ENCODE measurements at regions not wholly inside any gene's neighbourhood (a gene's known extent, or its start where the extent isn't known, plus 50 kb on each side); places are given as distances from the start of the nearest gene placed in this dataset.

- TF ChIP-seq CTCF (IDR thresholded peaks at IDR 0.05; ENCODE audit: low read length): no peak
- no peak for TF ChIP-seq EZH2 (IDR thresholded peaks at IDR 0.05; ENCODE audit: borderline replicate concordance, low read length)
Measured at GRCh38 chr2:160869411-160869810, 290.8 kb upstream of the TANK start.
